ENCODE measurements at regions not wholly inside any gene's neighbourhood (a gene's known extent, or its start where the extent isn't known, plus 50 kb on each side); places are given as distances from the start of the nearest gene placed in this dataset.

GRCh38 chr6:80725156-80725930, 618.9 kb downstream of the BCKDHB start:
- intact Hi-C loops (cut with micrococcal nuclease; ENCODE audit: unreplicated experiment): loop anchor here (5.0 kb wide), 1 partner anchor 118 kb away; no protein-coding TSS in a partner anchor
- CTCF ChIA-PET: no interaction called here
- no peak for DNase-seq
- H3K36me3 Mint-ChIP-seq (ENCODE audit: insufficient read depth, unreplicated experiment): no peaks in the 10 kb centered on the region
- H3K4me1 Mint-ChIP-seq (ENCODE audit: low read depth, unreplicated experiment): no peaks in the 10 kb centered on the region
- H3K27ac Mint-ChIP-seq (ENCODE audit: unreplicated experiment): no peak overlapping the region
- H3K4me3 Mint-ChIP-seq (ENCODE audit: low read depth, unreplicated experiment): no peak overlapping the region
- TF ChIP-seq, protein P1, sequence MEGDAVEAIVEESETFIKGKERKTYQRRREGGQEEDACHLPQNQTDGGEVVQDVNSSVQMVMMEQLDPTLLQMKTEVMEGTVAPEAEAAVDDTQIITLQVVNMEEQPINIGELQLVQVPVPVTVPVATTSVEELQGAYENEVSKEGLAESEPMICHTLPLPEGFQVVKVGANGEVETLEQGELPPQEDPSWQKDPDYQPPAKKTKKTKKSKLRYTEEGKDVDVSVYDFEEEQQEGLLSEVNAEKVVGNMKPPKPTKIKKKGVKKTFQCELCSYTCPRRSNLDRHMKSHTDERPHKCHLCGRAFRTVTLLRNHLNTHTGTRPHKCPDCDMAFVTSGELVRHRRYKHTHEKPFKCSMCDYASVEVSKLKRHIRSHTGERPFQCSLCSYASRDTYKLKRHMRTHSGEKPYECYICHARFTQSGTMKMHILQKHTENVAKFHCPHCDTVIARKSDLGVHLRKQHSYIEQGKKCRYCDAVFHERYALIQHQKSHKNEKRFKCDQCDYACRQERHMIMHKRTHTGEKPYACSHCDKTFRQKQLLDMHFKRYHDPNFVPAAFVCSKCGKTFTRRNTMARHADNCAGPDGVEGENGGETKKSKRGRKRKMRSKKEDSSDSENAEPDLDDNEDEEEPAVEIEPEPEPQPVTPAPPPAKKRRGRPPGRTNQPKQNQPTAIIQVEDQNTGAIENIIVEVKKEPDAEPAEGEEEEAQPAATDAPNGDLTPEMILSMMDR (IDR thresholded peaks at IDR 0.05; ENCODE audit: unreplicated experiment): no peak
- no TSS peak for BruUV-seq (replicated peaks)
- H3K9me3 Mint-ChIP-seq (ENCODE audit: low read depth, unreplicated experiment): no peaks in the 10 kb centered on the region
- no peaks in the 10 kb centered on the region for H3K27me3 Mint-ChIP-seq (ENCODE audit: unreplicated experiment)

DNA sequence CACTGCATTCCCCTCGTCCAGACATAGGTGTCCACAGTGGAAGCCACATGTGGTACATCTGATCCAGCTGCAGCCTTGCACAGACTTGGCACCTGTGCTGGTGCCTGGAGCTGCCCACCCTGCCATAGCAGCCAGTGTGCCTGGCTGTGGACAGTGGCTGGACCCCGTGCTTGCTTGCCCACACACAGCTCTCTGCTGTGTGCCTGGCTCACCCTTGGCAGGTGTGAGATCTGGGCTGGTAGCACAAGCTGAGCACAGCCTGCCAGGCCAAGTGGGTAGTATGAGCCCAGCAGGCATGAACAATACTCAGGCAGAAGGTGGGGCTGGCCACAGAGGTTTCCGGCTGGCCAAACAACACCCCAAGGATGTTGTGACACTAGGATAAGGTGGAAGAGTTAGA, 614.4 kb downstream of the BCKDHB start:
- TF ChIP-seq, protein P1 (IDR thresholded peaks at IDR 0.05; ENCODE audit: unreplicated experiment): no peak
- intact Hi-C loops (cut with micrococcal nuclease; ENCODE audit: unreplicated experiment): no loop called here
- Mint-ChIP-seq H3K27me3 (ENCODE audit: unreplicated experiment) (no peaks in the 10 kb centered on the region), H3K4me3 (ENCODE audit: low read depth, unreplicated experiment) (no peak overlapping the region), H3K4me1 (ENCODE audit: low read depth, unreplicated experiment) (no peaks in the 10 kb centered on the region), H3K9me3 (ENCODE audit: low read depth, unreplicated experiment) (no peaks in the 10 kb centered on the region), H3K27ac (ENCODE audit: unreplicated experiment) (no peak overlapping the region), H3K36me3 (ENCODE audit: insufficient read depth, unreplicated experiment) (no peaks in the 10 kb centered on the region)
- CTCF ChIA-PET: no interaction called here
- DNase-seq: no peak
- no TSS peak for BruUV-seq (replicated peaks)

GRCh38 chr6:80714513-80714912, 608.0 kb downstream of the BCKDHB start:
- no peaks in the 10 kb centered on the region for H3K36me3 Mint-ChIP-seq (ENCODE audit: insufficient read depth, unreplicated experiment)
- BruUV-seq (replicated peaks): no TSS peak
- no peak overlapping the region for H3K27ac Mint-ChIP-seq (ENCODE audit: unreplicated experiment)
- H3K4me3 Mint-ChIP-seq (ENCODE audit: low read depth, unreplicated experiment): no peak overlapping the region
- DNase-seq: no peak
- H3K4me1 Mint-ChIP-seq (ENCODE audit: low read depth, unreplicated experiment): no peaks in the 10 kb centered on the region
- no peaks in the 10 kb centered on the region for H3K27me3 Mint-ChIP-seq (ENCODE audit: unreplicated experiment)
- no peaks in the 10 kb centered on the region for H3K9me3 Mint-ChIP-seq (ENCODE audit: low read depth, unreplicated experiment)
- CTCF ChIA-PET: no interaction called here
- TF ChIP-seq, protein P1 (IDR thresholded peaks at IDR 0.05; ENCODE audit: unreplicated experiment): no peak
- intact Hi-C loops (cut with micrococcal nuclease; ENCODE audit: unreplicated experiment): no loop called here

DNA sequence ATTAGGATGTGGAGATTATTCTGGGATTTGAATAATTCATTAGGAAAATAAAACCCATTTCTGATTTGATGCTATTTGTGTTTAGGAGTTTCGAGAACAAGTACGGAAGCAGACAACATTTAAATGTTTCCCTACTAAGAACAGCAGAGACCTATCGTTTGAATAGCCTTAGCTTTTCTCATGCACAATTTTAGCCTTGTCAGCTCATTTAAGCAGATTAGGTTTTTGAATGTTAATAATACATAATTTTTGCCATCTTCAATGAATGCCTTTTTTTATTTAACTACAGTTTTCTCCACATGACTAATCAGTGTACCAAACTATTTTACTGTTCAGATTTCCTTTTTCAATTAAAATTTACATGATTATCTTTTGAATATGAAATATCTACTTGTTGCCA, 592.0 kb downstream of the BCKDHB start:
- CTCF ChIA-PET: no interaction called here
- no peaks in the 10 kb centered on the region for H3K4me1 Mint-ChIP-seq (ENCODE audit: low read depth, unreplicated experiment)
- TF ChIP-seq, protein P1 (IDR thresholded peaks at IDR 0.05; ENCODE audit: unreplicated experiment): no peak
- H3K27me3 Mint-ChIP-seq (ENCODE audit: unreplicated experiment): no peaks in the 10 kb centered on the region
- peaks cover 5% of the 10 kb centered on the region for H3K9me3 Mint-ChIP-seq (ENCODE audit: low read depth, unreplicated experiment)
- H3K4me3 Mint-ChIP-seq (ENCODE audit: low read depth, unreplicated experiment): no peak overlapping the region
- intact Hi-C loops (cut with micrococcal nuclease; ENCODE audit: unreplicated experiment): no loop called here
- no TSS peak for BruUV-seq (replicated peaks)
- H3K36me3 Mint-ChIP-seq (ENCODE audit: insufficient read depth, unreplicated experiment): no peaks in the 10 kb centered on the region
- DNase-seq: no peak
- H3K27ac Mint-ChIP-seq (ENCODE audit: unreplicated experiment): no peak overlapping the region

Measured in Calu3 (cell line).